GM12878 (cell line): ENCODE measurements at regions not wholly inside any gene's neighbourhood (a gene's known extent, or its start where the extent isn't known, plus 50 kb on each side); places are given as distances from the start of the nearest gene placed in this dataset.

ENCODE experiments used
- ATAC-seq: fragments of 200-7000 bp; cut with Tn5 transposase; 3 replicates; pipeline ENCODE4 v1.9.1; 2020; ENCODE audit warnings: mild to moderate bottlenecking, moderate library complexity
- BruUV-seq: library from RNA; stranded (reverse); fragments of 400-500 nt; replicated peaks from 2 replicates; lab custom pipeline; 2021; lab: Mats Ljungman, UMichigan
- CTCF ChIA-PET: fragments of 300-600 bp; sonication (Branson Sonifier 250); formaldehyde crosslinking; extraction: SDS; loops from one replicate; lab custom pipeline; 2021; ENCODE audit warnings: inconsistent platforms; lab: Yijun Ruan, JAX
- POLR2A ChIA-PET: fragments of 350-600 bp; formaldehyde crosslinking; extraction: SDS; loops from one replicate; lab custom pipeline; 2021; ENCODE audit warnings: inconsistent platforms; lab: Charles Lee
- RAD21 ChIA-PET: fragments of 300-600 bp; sonication (Branson Sonifier 250); formaldehyde crosslinking; loops from one replicate; lab custom pipeline; 2023; ENCODE audit warnings: antibody characterized with exemption; ENCODE audit not compliant: unreplicated experiment; lab: Charles Lee
- SMC1A ChIA-PET: fragments of 300-600 bp; sonication (Branson Sonifier 250); formaldehyde crosslinking; loops from one replicate; lab custom pipeline; 2023; ENCODE audit not compliant: unreplicated experiment, uncharacterized antibody; lab: Charles Lee
- DNase-seq: peaks from one replicate; pipeline ENCODE4 v3.0.0-alpha.2; 2011; ENCODE audit warnings: low read depth, low spot score
- FAIRE-seq: peaks from 3 replicates; lab custom pipeline; 2011; peaks lifted over from hg19 to GRCh38; lab: Jason Lieb, UNC
- H2AFZ ChIP-seq: 2 replicates; pipeline ENCODE4 v1.6.0; 2011; ENCODE audit warnings: low read depth, low read length, control low read depth; ENCODE audit not compliant: control insufficient read depth
- H3K27ac ChIP-seq: 2 replicates; pipeline ENCODE4 v1.5.1; 2011; ENCODE audit warnings: control low read depth; ENCODE audit not compliant: control insufficient read depth, insufficient read depth
- H3K27me3 ChIP-seq, 2 experiments: replicated peaks in 1 of 2; 2 replicates each; pipeline versions ENCODE4 v1.6.0 to v1.6.1; 2011; ENCODE audit warnings: low read length in 1 of 2; ENCODE audit not compliant: control insufficient read depth in 2 of 2, insufficient read depth in 2 of 2
- H3K36me3 ChIP-seq, 2 experiments: 2 replicates each; pipeline ENCODE4 v1.5.1; 2011; ENCODE audit warnings: low read length in 1 of 2; ENCODE audit not compliant: control insufficient read depth in 2 of 2, insufficient read depth in 2 of 2
- H3K4me1 ChIP-seq: 2 replicates; pipeline ENCODE4 v1.6.1; 2011; ENCODE audit warnings: mild to moderate bottlenecking, low read length, moderate library complexity, mixed read lengths; ENCODE audit not compliant: control insufficient read depth, insufficient read depth
- H3K4me2 ChIP-seq: 2 replicates; pipeline ENCODE4 v1.6.0; 2011; ENCODE audit warnings: control low read depth; ENCODE audit not compliant: control insufficient read depth, insufficient read depth
- H3K4me3 ChIP-seq: fragments of 200-600 bp; sonication (generic); 2 replicates; pipeline ENCODE4 v1.5.1; 2016
- H3K79me2 ChIP-seq: 2 replicates; pipeline ENCODE4 v1.6.0; 2011; ENCODE audit warnings: low read length; ENCODE audit not compliant: control insufficient read depth, insufficient read depth
- H3K9ac ChIP-seq: 2 replicates; pipeline ENCODE4 v1.8.0; 2011; ENCODE audit warnings: low read length, control low read depth, mixed read lengths; ENCODE audit not compliant: control insufficient read depth, insufficient read depth
- H3K9me3 ChIP-seq: replicated peaks from 3 replicates; pipeline ENCODE4 v1.5.1; 2011; ENCODE audit warnings: mild to moderate bottlenecking, low read length; ENCODE audit not compliant: control insufficient read depth, insufficient read depth
- H4K20me1 ChIP-seq: 2 replicates; pipeline ENCODE4 v1.6.0; 2011; ENCODE audit not compliant: control insufficient read depth, insufficient read depth
- BCL11A ChIP-seq: IDR thresholded peaks from 2 replicates; pipeline ENCODE4 v1.6.1; 2011; ENCODE audit warnings: low read depth, low read length
- CHD4 ChIP-seq: fragments of 200-600 bp; sonication (generic); IDR thresholded peaks from 2 replicates; pipeline ENCODE4 v1.6.1; 2016; ENCODE audit warnings: mild to moderate bottlenecking
- MEF2A ChIP-seq: IDR thresholded peaks from 2 replicates; pipeline ENCODE4 v1.6.1; 2011; ENCODE audit warnings: low read depth, mild to moderate bottlenecking, low read length, moderate library complexity; ENCODE audit not compliant: insufficient read depth
- MYB ChIP-seq: fragments of 150-350 bp; IDR thresholded peaks from 2 replicates; pipeline ENCODE4 v1.6.1; 2014; ENCODE audit warnings: mild to moderate bottlenecking, low read depth, low read length, borderline replicate concordance
- POU2F2 ChIP-seq: IDR thresholded peaks from 3 replicates; pipeline ENCODE4 v1.6.1; 2011; ENCODE audit warnings: low read depth, mild to moderate bottlenecking, low read length, borderline replicate concordance
- REST ChIP-seq: IDR thresholded peaks from 2 replicates; pipeline ENCODE4 v1.6.1; 2012; ENCODE audit warnings: mild to moderate bottlenecking, low read depth, low read length
- SMC3 ChIP-seq: IDR thresholded peaks from 2 replicates; pipeline ENCODE4 v1.6.1; 2011; ENCODE audit warnings: low read length, improper control_type of control experiment, borderline replicate concordance
- ZBTB33 ChIP-seq: fragments of 450-650 bp; IDR thresholded peaks from 2 replicates; pipeline ENCODE4 v1.6.1; 2017; ENCODE audit warnings: mild to moderate bottlenecking
- ZNF384 ChIP-seq: IDR thresholded peaks from 2 replicates; pipeline ENCODE4 v1.6.1; 2012; ENCODE audit warnings: low read depth, mild to moderate bottlenecking, low read length, improper control_type of control experiment, borderline replicate concordance
- WGBS: methylation state at CpG from one replicate; pipeline ENCODE4 v1.1.6; 2016; ENCODE audit warnings: low lambda C conversion rate; ENCODE audit not compliant: insufficient replicate concordance, insufficient coverage; ENCODE audit errors: missing lambda C conversion rate; 5-methylcytosine and 5-hydroxymethylcytosine counted together
- in situ Hi-C: fragments of 300-500 bp; cut with MboI; formaldehyde crosslinking; loops from 9 replicates; pipeline ENCODE4 v1.14.3; 2018; ENCODE audit warnings: mixed read lengths
- intact Hi-C: fragments of 100-400 bp; cut with micrococcal nuclease; formaldehyde crosslinking; loops from one replicate; pipeline ENCODE4 v1.14.2; 2022; ENCODE audit not compliant: unreplicated experiment

- no peaks in the 10 kb centered on the region for H4K20me1 ChIP-seq
- H3K9ac ChIP-seq: no peak overlapping the region
- 0% methylated on average over 1 of the region's 1 CpG for WGBS
- no peak for DNase-seq
- H3K4me1 ChIP-seq: 0 out of 2 replicates have a peak, but pooled peaks cover 3% of the 10 kb centered on the region
- ChIA-PET RAD21 (no interaction called here), CTCF (interaction anchor here (0.9 to 1.1 kb wide), 2 partner anchors 11 to 48 kb away, joined by 3 to 5 read pairs; no protein-coding TSS in a partner anchor), SMC1A (interaction anchor here (1.1 to 1.2 kb wide), 2 partner anchors 8 to 24 kb away, joined by 3 read pairs; no protein-coding TSS in a partner anchor), POLR2A (interaction anchor here (0.6 kb wide), 1 partner anchor 443 kb away, joined by 3 read pairs; no protein-coding TSS in a partner anchor)
- no peaks in the 10 kb centered on the region for H3K36me3 ChIP-seq
- H3K27me3 ChIP-seq: no peaks in the 10 kb centered on the region
- H3K79me2 ChIP-seq: no peaks in the 10 kb centered on the region
- no TSS peak for BruUV-seq
- H3K9me3 ChIP-seq: no peaks in the 10 kb centered on the region
- H2AFZ ChIP-seq: no peak overlapping the region
- H3K27ac ChIP-seq: no peak overlapping the region
- TF ChIP-seq ZBTB33: no peak
- TF ChIP-seq MYB: no peak
- no peak for TF ChIP-seq REST
- no peak for TF ChIP-seq CHD4
- 0 out of 2 replicates have a peak, but pooled peaks have one; percentile 22 for TF ChIP-seq ZNF384
- TF ChIP-seq POU2F2: 0 out of 3 replicates have a peak, but pooled peaks have one; percentile 15
- TF ChIP-seq MEF2A: no peak
- no peak for TF ChIP-seq BCL11A
- no peak for TF ChIP-seq SMC3
- FAIRE-seq: no peak
- in situ Hi-C loops: no loop called here
- intact Hi-C loops: no loop called here
- 0 out of 2 replicates have a peak overlapping the region, but pooled peaks have one; percentile 9 for H3K4me2 ChIP-seq
- no peak overlapping the region for H3K4me3 ChIP-seq
- peak; percentile 56 for ATAC-seq
Measured at GRCh38 chrX:45794995-45795337, 594.3 kb upstream of the DIPK2B start.
